Peyer's patch (tissue), 4 donors: ENCODE measurements at regions not wholly inside any gene's neighbourhood (a gene's known extent, or its start where the extent isn't known, plus 50 kb on each side); places are given as distances from the start of the nearest gene placed in this dataset.

Experiments used
- CTCF ChIP-seq, 6 experiments: fragments of 450-650 bp in 4 of 6; fragments of 200-600 bp in 2 of 6; sonication (generic) in 1 of 6; IDR thresholded peaks; one replicate each; pipeline ENCODE4 v1.5.1; 2017 to 2019; ENCODE audit warnings: antibody characterized with exemption in 6 of 6, mild to moderate bottlenecking in 3 of 6, moderate library complexity in 1 of 6
- POLR2A ChIP-seq, 2 donors: fragments of 450-650 bp; IDR thresholded peaks; one replicate each; pipeline ENCODE4 v1.5.1; 2017; ENCODE audit warnings: antibody characterized with exemption in 2 of 2, mild to moderate bottlenecking in 2 of 2, moderate library complexity in 2 of 2

DNA sequence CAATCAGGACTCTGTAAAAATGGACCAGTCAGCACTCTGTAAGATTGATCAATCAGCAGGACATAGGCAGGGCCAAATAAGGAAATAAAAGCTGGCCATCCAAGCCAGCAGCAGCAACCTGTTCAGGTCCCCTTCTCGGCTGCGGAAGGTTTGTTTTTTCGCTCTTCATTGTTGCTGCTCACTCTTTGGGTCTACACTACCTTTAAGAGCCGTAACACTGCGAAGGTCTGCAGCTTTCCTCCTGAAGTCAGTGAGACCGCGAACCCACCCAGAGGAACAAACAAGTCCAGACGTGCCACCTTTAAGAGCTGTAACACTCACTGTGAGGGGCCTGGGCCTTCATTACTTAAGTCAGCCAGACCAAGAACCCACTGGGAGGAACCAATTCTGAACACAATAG, 223.2 kb upstream of the EXOC2 start:
- TF ChIP-seq CTCF (IDR thresholded peaks at IDR 0.05) (no peak), POLR2A (IDR thresholded peaks at IDR 0.05) (no peak)
